MM.1S (cell line): ENCODE measurements at regions not wholly inside any gene's neighbourhood (a gene's known extent, or its start where the extent isn't known, plus 50 kb on each side); places are given as distances from the start of the nearest gene placed in this dataset.

Source experiments
- CTCF ChIP-seq: fragments of 300-600 bp; sonication (generic); IDR thresholded peaks from 2 replicates; pipeline ENCODE4 v1.5.1; 2016; ENCODE audit warnings: antibody characterized with exemption, low read length, mixed read lengths
- EZH2 ChIP-seq: fragments of 300-600 bp; sonication (generic); optimal IDR thresholded peaks from 2 replicates; pipeline ENCODE3; 2017; ENCODE audit warnings: low read depth, mild to moderate bottlenecking, antibody characterized with exemption, low read length, mixed read lengths
- EZH2phosphoT487 ChIP-seq: fragments of 300-600 bp; sonication (generic); IDR thresholded peaks from 2 replicates; pipeline ENCODE4 v1.6.1; 2018; ENCODE audit warnings: antibody characterized with exemption, low read length

- TF ChIP-seq CTCF (no peak), EZH2 (no peak), EZH2phosphoT487 (no peak)
These were observed 50.6 kb upstream of the JAZF1 start for GRCh38 chr7:28231176-28231575.
